ENCODE measurements at regions not wholly inside any gene's neighbourhood (a gene's known extent, or its start where the extent isn't known, plus 50 kb on each side); places are given as distances from the start of the nearest gene placed in this dataset.

DNA sequence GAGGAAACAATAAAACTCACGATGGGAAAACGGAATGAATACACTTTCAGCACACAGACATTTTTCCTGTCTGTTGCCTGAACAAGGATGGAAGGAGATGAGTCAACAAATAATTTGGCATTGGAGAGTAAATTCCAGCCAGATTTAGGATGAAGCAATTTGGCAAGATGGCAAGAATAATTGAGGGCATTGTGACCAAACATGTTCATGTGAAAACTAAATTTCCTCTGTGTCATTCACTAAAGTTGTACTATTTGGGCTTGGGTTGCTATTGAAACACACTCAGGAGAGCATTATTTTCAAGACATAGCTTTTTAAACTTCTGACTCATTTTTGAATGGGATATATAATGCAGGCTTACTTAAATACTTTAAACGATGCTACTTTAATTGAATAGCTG, 1614.4 kb downstream of the PCDH19 start:
- TF ChIP-seq GLIS3 (CRISPR knock-in tag; IDR thresholded peaks at IDR 0.05) (no peak), ISL1 (CRISPR knock-in tag; IDR thresholded peaks at IDR 0.05) (no peak), CSDC2 (CRISPR knock-in tag; IDR thresholded peaks at IDR 0.05) (no peak), ZFP3 (CRISPR knock-in tag; IDR thresholded peaks at IDR 0.05) (no peak), ZC3H10 (CRISPR knock-in tag; IDR thresholded peaks at IDR 0.05) (no peak), OSR1 (CRISPR knock-in tag; IDR thresholded peaks at IDR 0.05) (no peak), CREB5 (CRISPR knock-in tag; IDR thresholded peaks at IDR 0.05; ENCODE audit: low read depth) (no peak), PPARA (CRISPR knock-in tag; IDR thresholded peaks at IDR 0.05; ENCODE audit: borderline replicate concordance) (no peak), SNAI2 (CRISPR knock-in tag; IDR thresholded peaks at IDR 0.05) (no peak), TOX (CRISPR knock-in tag; IDR thresholded peaks at IDR 0.05; ENCODE audit: borderline replicate concordance) (no peak), ZFP30 (CRISPR knock-in tag; IDR thresholded peaks at IDR 0.05) (no peak)
- ATAC-seq, result peak; percentile 57; the same call in 2 of the 3 replicates

DNA sequence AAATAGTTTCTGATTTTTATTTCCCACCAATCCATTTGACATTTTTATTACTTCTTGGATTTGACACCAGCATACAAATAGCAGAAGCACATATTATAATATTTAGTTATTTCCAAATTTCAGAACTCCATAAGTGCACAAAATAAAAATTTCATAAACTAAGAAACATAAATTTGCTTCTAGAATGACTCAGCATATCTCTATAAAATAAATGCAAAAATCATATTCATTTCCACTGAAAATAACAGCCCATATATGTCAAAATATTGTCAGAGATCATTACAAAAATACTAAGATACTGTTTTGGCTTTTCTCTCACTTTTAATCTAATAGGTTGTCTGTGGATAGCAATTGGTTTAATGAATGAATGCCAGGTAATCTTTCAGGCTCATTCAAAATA, 1654.2 kb downstream of the PCDH19 start:
- ATAC-seq, result no peak
- no peak for TF ChIP-seq POU6F1 (CRISPR knock-in tag; IDR thresholded peaks at IDR 0.05; ENCODE audit: borderline replicate concordance, low read depth)
- TF ChIP-seq ZFP3 (CRISPR knock-in tag; IDR thresholded peaks at IDR 0.05), result no peak
- TF ChIP-seq, protein P1, sequence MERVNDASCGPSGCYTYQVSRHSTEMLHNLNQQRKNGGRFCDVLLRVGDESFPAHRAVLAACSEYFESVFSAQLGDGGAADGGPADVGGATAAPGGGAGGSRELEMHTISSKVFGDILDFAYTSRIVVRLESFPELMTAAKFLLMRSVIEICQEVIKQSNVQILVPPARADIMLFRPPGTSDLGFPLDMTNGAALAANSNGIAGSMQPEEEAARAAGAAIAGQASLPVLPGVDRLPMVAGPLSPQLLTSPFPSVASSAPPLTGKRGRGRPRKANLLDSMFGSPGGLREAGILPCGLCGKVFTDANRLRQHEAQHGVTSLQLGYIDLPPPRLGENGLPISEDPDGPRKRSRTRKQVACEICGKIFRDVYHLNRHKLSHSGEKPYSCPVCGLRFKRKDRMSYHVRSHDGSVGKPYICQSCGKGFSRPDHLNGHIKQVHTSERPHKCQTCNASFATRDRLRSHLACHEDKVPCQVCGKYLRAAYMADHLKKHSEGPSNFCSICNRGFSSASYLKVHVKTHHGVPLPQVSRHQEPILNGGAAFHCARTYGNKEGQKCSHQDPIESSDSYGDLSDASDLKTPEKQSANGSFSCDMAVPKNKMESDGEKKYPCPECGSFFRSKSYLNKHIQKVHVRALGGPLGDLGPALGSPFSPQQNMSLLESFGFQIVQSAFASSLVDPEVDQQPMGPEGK (CRISPR knock-in tag; IDR thresholded peaks at IDR 0.05; ENCODE audit: borderline replicate concordance), result no peak
- TF ChIP-seq TOX (CRISPR knock-in tag; IDR thresholded peaks at IDR 0.05; ENCODE audit: borderline replicate concordance), result no peak
- TF ChIP-seq TCF4 (CRISPR knock-in tag; IDR thresholded peaks at IDR 0.05; ENCODE audit: borderline replicate concordance), result no peak
- TF ChIP-seq ZNF565 (CRISPR knock-in tag; conservative IDR thresholded peaks at IDR 0.05; ENCODE audit: low read depth), result no peak
- TF ChIP-seq CREB5 (CRISPR knock-in tag; IDR thresholded peaks at IDR 0.05; ENCODE audit: low read depth), result no peak
- TF ChIP-seq, protein P2, sequence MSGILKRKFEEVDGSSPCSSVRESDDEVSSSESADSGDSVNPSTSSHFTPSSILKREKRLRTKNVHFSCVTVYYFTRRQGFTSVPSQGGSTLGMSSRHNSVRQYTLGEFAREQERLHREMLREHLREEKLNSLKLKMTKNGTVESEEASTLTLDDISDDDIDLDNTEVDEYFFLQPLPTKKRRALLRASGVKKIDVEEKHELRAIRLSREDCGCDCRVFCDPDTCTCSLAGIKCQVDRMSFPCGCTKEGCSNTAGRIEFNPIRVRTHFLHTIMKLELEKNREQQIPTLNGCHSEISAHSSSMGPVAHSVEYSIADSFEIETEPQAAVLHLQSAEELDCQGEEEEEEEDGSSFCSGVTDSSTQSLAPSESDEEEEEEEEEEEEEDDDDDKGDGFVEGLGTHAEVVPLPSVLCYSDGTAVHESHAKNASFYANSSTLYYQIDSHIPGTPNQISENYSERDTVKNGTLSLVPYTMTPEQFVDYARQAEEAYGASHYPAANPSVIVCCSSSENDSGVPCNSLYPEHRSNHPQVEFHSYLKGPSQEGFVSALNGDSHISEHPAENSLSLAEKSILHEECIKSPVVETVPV (CRISPR knock-in tag; IDR thresholded peaks at IDR 0.05), result no peak
- TF ChIP-seq OSR1 (CRISPR knock-in tag; IDR thresholded peaks at IDR 0.05), result no peak
- no peak for TF ChIP-seq RARB (CRISPR knock-in tag; IDR thresholded peaks at IDR 0.05)
- TF ChIP-seq ISL1 (CRISPR knock-in tag; IDR thresholded peaks at IDR 0.05), result no peak

- TF ChIP-seq, protein P2 (CRISPR knock-in tag; IDR thresholded peaks at IDR 0.05), result no peak
- no peak for TF ChIP-seq ESRRG (CRISPR knock-in tag; IDR thresholded peaks at IDR 0.05)
- TF ChIP-seq ZFP3 (CRISPR knock-in tag; IDR thresholded peaks at IDR 0.05), result no peak
- no peak for TF ChIP-seq OSR1 (CRISPR knock-in tag; IDR thresholded peaks at IDR 0.05)
- TF ChIP-seq PPARA (CRISPR knock-in tag; IDR thresholded peaks at IDR 0.05; ENCODE audit: borderline replicate concordance), result no peak
- no peak for TF ChIP-seq ZFP30 (CRISPR knock-in tag; IDR thresholded peaks at IDR 0.05)
- TF ChIP-seq SNAI2 (CRISPR knock-in tag; IDR thresholded peaks at IDR 0.05), result no peak
- TF ChIP-seq CSDC2 (CRISPR knock-in tag; IDR thresholded peaks at IDR 0.05), result no peak
- no peak for TF ChIP-seq ZC3H10 (CRISPR knock-in tag; IDR thresholded peaks at IDR 0.05)
- no peak for TF ChIP-seq TCF4 (CRISPR knock-in tag; IDR thresholded peaks at IDR 0.05; ENCODE audit: borderline replicate concordance)
- no peak for ATAC-seq
Measured at GRCh38 chrX:98731821-98732220, 1678.3 kb downstream of the PCDH19 start.
